ENCODE measurements at regions not wholly inside any gene's neighbourhood (a gene's known extent, or its start where the extent isn't known, plus 50 kb on each side); places are given as distances from the start of the nearest gene placed in this dataset.

DNA sequence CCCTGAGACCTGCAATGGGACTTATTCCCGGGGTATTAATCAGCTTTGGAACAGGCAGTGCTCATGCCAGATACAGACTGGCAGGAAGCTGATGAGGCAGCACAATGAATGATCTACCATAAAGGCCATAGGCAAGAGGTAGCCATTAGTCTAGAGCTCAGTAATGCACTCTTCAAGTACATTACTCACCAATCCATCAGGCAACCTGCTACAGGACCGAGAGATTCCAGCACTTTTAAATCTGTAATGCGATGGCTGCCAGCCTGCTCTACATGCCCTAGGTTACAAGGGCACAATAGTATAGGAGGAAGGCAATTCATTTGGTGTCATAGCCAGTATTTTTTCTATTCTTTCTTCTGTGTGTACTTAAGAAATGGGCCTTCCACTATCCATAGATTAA is 217.8 kb upstream of the PMFBP1 start:
- CTCF ChIA-PET (ENCODE audit: low intra/inter-chr PET ratio), result no interaction called here
- FAIRE-seq, result no peak
- Histone ChIP-seq H3K36me3 (ENCODE audit: control insufficient read depth, insufficient read depth, low read length) (no peaks in the 10 kb centered on the region), H3K27me3 (ENCODE audit: control insufficient read depth in 2 of 2, insufficient read depth in 2 of 2, low read length in 2 of 2) (no peaks in the 10 kb centered on the region), H3K4me3 (no peak overlapping the region), H3K9me1 (ENCODE audit: control insufficient read depth, insufficient read depth, low read length) (no peaks in the 10 kb centered on the region), H3K79me2 (ENCODE audit: control insufficient read depth, insufficient read depth, low read length) (no peaks in the 10 kb centered on the region), H3K4me1 (replicated peaks in 1 of 2; ENCODE audit: control insufficient read depth in 2 of 2, insufficient read depth in 2 of 2, low read length in 2 of 2) (no peaks in the 10 kb centered on the region), H2AFZ (ENCODE audit: low read depth, low read length) (no peak overlapping the region), H4K20me1 (replicated peaks; ENCODE audit: control insufficient read depth, insufficient read depth, low read length) (no peaks in the 10 kb centered on the region), H3K9me3 (replicated peaks; ENCODE audit: control insufficient read depth, insufficient read depth, low read depth, low read length) (no peaks in the 10 kb centered on the region), H3K4me2 (ENCODE audit: insufficient read depth, low read length) (no peak overlapping the region), H3K27ac (ENCODE audit: extremely low read depth, low read depth, low read length) (no peak overlapping the region), H3K9ac (ENCODE audit: insufficient read depth in 1 of 2, low read depth in 2 of 2, low read length in 2 of 2) (no peak overlapping the region)
- WGBS (ENCODE audit: insufficient coverage, low coverage, missing lambda C conversion rate), result 0% methylated on average over 3 of the region's 3 CpGs
- DNase-seq (ENCODE audit: extremely low read depth in 1 of 4, low spot score in 3 of 4), result no peak
- in situ Hi-C loops (cut with MboI), result no loop called here
- BruUV-seq (replicated peaks), result no TSS peak
- POLR2A ChIA-PET, result no interaction called here
- intact Hi-C loops (cut with micrococcal nuclease), result no loop called here
- no peak for TF ChIP-seq ZNF395 (CRISPR knock-in tag; IDR thresholded peaks at IDR 0.05)
- no peak for TF ChIP-seq ZNF785 (CRISPR knock-in tag; IDR thresholded peaks at IDR 0.05)
- TF ChIP-seq ETS2 (tag; IDR thresholded peaks at IDR 0.05; ENCODE audit: borderline replicate concordance, poor library complexity, severe bottlenecking), result no peak
- no peak for TF ChIP-seq FOXJ3 (CRISPR knock-in tag; IDR thresholded peaks at IDR 0.05)
- TF ChIP-seq NCOA6 (IDR thresholded peaks at IDR 0.05), result no peak
- TF ChIP-seq, protein P1, sequence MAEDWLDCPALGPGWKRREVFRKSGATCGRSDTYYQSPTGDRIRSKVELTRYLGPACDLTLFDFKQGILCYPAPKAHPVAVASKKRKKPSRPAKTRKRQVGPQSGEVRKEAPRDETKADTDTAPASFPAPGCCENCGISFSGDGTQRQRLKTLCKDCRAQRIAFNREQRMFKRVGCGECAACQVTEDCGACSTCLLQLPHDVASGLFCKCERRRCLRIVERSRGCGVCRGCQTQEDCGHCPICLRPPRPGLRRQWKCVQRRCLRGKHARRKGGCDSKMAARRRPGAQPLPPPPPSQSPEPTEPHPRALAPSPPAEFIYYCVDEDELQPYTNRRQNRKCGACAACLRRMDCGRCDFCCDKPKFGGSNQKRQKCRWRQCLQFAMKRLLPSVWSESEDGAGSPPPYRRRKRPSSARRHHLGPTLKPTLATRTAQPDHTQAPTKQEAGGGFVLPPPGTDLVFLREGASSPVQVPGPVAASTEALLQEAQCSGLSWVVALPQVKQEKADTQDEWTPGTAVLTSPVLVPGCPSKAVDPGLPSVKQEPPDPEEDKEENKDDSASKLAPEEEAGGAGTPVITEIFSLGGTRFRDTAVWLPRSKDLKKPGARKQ (CRISPR knock-in tag; IDR thresholded peaks at IDR 0.05), result no peak
- no peak for ATAC-seq

All from K562 (cell line).